ENCODE measurements at regions not wholly inside any gene's neighbourhood (a gene's known extent, or its start where the extent isn't known, plus 50 kb on each side); places are given as distances from the start of the nearest gene placed in this dataset.
"Not testable (repeated sequence)": the region's sequence is repeated elsewhere in the genome, so short reads cannot be mapped to it uniquely, and the experiment has no call there.

GRCh38 chr11:86148345-86148747, 79.5 kb upstream of the PICALM start:
- DNase-seq (ENCODE audit: extremely low read depth, low read depth) = no peak

DNA sequence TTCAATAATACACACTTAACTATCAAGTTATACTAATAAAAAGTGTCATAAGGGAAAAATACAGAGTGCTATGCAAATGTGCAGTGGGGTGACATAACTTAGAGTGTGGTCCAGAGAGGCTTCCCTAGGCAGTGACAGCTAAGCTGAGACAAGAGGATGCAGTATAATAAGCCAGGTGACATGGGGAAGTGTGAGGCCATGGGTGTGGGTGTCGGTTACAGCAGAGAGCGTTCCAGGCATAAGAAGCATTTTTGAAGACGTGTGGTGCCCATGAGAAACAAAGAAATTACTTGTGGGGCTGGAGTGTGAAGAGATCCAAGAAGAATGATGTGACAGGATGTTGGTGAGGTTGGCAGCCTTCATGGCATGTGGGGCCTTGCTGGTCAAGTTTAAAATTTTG, 78.1 kb upstream of the PICALM start:
- DNase-seq (ENCODE audit: extremely low read depth, low read depth) = no peak

- no peak for DNase-seq (ENCODE audit: extremely low read depth, low read depth)
Measured at GRCh38 chr11:86145439-86146156, 76.7 kb upstream of the PICALM start.

DNA sequence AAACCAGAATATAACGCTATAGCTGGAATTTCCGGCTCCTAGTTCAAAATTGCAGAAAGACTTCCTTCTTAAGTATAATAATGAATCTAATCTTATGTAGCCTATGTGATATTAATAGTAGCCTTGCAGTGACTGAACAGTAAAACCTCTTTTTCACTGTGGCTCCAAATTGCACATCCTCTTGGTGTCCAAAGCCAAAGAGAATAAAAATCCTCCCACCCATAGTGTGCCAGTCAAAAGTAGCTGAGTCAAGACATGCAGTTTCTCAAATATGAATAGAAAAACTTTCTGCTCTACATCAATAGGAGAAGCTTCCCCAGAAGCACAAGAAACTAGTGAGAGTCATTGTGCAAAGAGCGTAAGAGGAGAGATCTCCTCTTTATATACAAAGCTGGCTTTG, 76.0 kb upstream of the PICALM start:
- DNase-seq (ENCODE audit: extremely low read depth, low read depth) = no peak

GRCh38 chr11:86144087-86144486, 75.2 kb upstream of the PICALM start:
- not testable (repeated sequence) for DNase-seq (ENCODE audit: extremely low read depth, low read depth)

GRCh38 chr11:86143087-86144030, 74.5 kb upstream of the PICALM start:
- DNase-seq (ENCODE audit: extremely low read depth, low read depth) = no peak

DNA sequence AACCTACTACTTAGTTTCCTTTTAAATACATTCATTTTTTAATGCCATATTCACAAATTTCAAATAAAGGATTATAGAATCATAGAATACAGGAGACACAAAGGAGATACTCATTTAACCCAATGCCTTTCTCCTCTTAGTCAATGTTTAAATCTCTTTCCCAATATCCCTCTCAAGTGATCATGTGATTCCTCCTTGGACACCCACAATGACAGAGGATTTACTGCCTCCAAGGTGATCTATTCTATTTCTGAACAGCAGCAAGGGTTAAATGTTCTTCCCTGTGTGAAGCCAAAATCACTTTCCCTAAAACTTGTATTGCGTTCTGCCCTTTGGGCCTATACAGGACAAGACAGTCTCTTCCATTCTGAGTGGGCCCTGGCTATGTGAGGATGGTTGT, 73.3 kb upstream of the PICALM start:
- no peak for DNase-seq (ENCODE audit: extremely low read depth, low read depth)

DNA sequence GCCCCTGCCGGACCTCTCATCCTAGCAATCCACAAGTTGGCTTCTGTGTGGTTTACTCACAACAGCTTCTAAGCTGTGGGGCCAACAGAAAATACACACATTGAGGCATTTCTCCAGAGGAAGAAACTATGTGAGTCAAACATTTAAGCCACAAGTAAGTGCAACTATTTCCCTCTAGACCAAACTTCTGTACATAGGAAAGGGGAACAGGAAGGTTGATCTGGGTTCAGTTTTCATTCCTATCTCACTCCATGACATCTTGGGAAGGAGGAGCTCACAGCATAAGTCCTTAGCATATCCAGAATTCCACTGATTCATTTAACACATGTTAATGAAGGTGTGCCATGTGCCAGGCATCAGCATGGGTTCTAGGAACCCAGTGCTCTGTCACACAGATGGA, 72.8 kb upstream of the PICALM start:
- DNase-seq (ENCODE audit: extremely low read depth, low read depth) = no peak

DNA sequence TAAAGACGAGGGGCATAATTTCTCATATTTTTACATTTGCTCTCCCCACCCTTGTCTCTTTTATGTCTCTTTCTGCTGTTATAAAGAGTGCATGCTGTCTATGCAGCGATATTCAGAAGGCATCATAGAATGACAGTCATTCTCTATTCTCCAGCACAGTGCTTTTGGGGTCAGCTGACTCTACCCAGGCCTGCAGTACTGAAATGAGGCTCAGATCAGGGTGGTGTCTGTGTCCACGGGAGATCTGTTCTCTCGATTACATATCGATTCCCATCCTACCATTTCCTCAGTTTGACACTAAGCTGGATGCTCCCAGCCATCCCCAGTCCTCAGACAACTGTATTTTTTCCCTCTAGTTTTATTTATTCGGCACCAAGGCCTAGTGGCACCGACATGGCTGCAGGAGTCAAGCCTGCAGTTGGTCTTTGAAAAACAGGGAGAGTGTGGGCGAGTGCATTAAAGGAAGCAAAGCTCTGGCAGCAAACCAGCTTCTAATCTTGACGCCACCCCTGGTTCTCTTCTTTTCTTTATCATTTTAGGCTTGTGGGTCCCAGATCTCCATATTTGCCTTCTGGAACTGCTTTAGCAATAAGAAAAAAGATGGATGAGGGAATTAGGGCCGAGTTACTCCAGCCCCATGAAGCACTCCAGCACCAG, 71.6 kb upstream of the PICALM start:
- no peak for DNase-seq (ENCODE audit: extremely low read depth, low read depth)

- DNase-seq (ENCODE audit: extremely low read depth, low read depth) = no peak
Measured at GRCh38 chr11:86138958-86139357, 70.1 kb upstream of the PICALM start.

DNA sequence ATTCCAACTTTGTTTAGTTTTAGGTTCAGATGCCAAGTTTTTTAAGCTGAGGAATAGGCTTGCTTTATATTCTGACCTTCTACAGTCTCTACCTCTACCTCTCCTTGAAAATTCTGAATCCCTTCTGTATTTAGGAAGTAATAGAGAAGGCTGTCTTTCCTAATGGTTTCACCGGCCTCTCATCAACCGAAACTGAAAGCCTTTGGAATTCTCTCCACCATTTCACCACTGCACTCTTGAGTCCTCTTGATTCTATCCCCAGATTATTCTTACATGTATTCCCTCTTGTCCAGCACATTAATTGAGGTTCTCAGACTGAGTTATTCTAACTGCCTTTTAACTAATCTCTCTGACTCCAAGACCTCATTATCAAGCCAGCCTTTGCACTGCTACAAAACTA, 67.7 kb upstream of the PICALM start:
- no peak for DNase-seq (ENCODE audit: extremely low read depth, low read depth)

GRCh38 chr11:86135319-86135714, 66.4 kb upstream of the PICALM start:
- no peak for DNase-seq (ENCODE audit: extremely low read depth, low read depth)

DNA sequence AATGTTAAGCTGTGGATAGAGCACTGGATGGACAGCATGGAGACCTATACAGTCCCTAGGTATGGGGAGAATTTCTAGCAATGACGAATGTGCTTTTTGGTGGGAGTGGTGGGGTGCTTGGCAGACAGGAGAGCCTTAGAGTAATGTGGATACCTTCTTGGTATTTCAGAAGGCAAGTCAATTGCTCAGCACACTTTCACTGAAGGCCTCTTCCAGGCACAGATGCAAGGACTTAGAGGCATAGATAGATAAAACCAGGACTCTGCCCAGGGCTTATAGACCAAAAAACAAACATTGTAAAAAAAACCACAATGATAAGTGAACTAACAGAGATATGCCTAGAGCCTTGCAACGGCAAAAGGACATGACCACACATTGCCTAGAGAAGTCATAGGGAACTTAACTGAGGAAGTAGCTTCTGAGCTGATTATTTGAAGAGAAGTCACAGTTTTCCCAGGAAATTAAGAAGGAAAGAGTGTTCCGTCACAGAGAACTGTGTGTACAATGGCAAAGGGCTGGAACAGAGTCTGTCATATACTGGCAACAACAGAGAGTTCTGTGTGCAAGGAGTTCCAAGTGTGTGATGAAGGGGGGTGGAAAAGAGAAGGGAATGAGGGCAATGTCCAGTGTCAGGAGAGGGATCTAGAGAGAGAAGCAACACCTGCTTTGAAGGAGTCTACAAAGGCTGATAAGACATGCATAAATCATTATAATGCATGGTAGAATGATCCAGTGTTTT, 65.9 kb upstream of the PICALM start:
- DNase-seq (ENCODE audit: extremely low read depth, low read depth) = no peak

DNA sequence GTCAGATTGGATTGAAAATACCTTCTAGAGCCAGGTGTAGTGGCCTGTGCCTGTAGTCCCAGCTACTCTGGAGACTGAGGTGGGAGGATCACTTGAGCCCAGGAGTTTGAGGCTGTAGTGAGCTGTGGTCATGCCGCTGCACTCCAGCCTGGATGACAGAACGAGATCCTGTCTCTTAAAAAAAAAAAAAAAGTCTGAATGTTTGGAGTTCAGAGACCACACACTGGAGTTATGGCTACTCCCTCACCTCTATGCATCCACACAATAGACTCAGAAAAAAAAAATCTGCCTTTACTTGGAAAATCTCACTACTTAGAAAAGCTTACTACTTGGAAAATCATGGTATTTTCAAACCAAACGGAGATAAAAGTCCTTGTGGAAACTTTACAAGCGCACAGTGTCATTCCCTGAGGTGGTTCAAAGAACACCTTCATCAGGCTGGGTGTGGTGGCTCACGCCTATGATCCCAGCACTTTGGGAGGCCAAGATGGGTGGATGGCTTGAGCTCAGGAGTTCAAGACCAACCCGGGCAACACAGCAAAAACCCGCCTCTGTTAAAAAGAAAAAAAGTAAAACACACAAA, 63.9 kb upstream of the PICALM start:
- DNase-seq (ENCODE audit: extremely low read depth, low read depth) = no peak

DNA sequence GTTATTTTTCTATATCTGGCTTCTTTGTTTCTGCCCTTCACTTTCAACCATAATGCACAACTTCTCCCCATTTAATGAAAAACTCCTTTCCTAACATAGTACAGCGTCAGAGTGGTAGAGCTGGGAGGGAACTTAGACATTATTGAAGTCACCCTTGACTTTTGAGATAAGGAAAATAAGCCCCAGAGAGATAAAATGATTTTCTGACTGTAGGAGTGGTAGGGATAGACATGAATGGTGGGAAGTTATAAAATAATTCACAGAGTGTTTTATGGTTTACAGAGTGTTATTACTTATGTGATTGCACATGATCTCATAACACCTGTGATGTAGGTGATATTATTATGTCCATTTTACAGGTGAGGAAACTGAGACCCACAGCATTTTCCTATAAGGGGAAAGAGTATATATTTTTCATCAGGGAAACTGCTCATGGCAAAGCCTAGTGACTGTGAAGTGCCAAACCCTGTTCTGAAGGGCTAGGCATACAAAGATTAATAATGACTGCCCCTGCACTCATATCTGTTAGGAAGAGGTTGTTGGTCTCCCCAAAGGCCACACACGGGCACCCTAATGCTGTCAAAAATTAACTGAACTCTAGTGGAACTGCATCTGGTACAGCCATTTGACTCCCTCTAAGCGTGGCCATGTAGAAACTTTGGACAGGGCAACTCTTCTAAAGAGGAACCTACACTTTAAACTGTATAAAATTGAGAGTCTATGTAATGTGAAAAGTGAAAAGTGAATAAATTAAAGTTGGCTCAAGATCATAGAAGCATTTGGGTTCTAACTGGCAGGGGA, 61.1 kb upstream of the PICALM start:
- no peak for DNase-seq (ENCODE audit: extremely low read depth, low read depth)

DNA sequence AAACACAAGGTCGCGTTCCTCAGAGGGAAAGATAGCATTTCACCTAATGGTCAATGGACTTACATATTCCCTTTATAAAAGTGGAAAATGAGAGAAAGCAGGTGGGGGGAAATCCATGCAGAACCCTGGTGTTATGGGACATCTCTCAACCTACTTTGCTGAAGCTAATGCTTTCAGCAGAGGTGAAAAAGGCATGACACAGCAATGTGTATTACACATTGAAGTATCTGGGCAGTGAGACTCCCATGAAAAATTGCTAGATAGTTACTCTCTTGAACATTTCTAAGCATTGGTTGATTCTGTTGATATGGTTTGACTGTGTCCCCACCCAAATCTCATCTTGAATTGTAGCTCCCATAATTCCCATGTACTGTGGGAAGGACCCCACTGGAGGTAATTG, 60.0 kb upstream of the PICALM start:
- DNase-seq (ENCODE audit: extremely low read depth, low read depth) = no peak

GRCh38 chr11:86126862-86127261, 58.0 kb upstream of the PICALM start:
- DNase-seq (ENCODE audit: extremely low read depth, low read depth) = no peak

GRCh38 chr11:86124251-86125233, 55.7 kb upstream of the PICALM start:
- no peak for DNase-seq (ENCODE audit: extremely low read depth, low read depth)
